Activated T-cell treated with anti-CD3 and anti-CD28 coated beads, Interleukin-2, amount 50 U/mL, for 48 hours (primary cell): ENCODE measurements at regions not wholly inside any gene's neighbourhood (a gene's known extent, or its start where the extent isn't known, plus 50 kb on each side); places are given as distances from the start of the nearest gene placed in this dataset.
A peak's percentile ranks its signal among the peaks of the same experiment; 100 is the strongest.

Experiments
- DNase-seq, 2 experiments: peaks; one replicate each; pipeline ENCODE4 v3.0.0-alpha.2; 2020

DNA sequence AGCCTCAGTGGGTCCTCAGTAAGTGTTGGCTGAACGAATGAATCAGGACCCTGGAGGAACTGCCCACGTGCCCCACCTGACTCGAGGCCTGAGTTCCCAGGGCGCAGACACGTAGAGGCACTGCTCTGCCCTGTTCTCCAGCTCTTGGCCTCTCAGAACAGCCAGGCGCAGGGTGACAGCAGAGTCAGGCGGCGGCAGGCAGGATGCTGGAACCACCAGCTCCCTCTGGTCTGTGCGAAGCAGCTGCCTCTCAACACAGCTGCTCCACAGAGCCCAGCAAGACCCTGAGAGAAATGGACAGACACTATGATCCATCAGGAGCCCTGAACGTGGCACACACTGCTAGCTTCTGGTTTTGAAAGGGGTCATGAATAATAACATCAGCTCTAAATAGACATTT is 53.1 kb upstream of the BCO1 start:
- DNase-seq = no peak

DNA sequence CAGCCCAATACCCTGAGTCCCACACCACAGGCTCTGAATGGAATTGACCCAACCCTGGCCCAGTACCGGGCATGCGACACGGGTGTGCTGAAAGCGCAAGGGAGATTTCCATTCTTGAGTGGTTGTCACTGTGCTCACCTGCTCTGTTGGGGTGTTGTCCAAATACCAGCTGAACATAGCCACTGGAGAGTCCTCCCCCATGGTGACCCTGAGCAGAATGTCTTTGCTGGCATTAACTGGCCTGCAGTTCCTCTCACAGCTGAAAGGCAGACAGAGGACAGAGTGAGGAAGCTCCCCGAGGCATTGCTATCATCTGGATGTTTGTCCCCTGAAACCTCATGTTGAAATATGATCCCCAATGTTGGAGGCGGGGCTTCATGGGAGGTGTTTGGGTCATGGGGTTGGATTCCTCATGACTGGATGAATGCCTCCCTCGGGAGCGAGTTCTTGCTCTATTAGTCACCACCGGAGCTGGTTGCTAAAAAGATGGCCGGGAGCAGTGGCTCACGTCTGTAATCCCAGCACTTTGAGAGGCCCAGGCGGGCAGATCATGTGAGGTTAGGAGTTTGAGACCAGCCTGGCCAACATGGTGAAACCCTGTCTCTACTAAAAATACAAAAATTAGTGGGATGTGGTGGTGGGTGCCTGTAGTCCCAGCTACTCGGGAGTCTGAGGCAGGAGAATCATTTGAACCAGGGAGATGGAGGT is 57.3 kb upstream of the BCO1 start:
- DNase-seq = no peak

- DNase-seq = no peak
Measured at GRCh38 chr16:81180578-81180977, 57.9 kb upstream of the BCO1 start.

DNA sequence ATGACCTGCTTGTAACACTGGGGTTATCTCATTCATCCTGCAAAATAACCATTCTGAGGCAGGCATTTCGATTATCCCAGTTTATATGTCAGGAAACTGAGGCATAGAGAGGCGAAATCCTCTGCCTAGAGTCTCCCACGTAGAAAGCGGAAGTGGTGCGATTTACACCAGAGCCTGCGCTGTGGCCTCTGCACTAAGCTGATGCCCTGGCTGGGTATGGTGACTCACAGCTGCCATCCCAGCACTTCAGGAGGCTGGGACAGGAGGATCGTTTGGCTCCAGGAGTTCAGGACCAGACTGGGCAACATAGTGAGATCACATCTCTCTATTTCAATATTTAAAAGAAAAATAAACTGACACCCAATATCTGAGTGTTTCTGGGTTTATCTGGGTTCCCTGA is 59.3 kb upstream of the BCO1 start:
- no peak for DNase-seq

DNA sequence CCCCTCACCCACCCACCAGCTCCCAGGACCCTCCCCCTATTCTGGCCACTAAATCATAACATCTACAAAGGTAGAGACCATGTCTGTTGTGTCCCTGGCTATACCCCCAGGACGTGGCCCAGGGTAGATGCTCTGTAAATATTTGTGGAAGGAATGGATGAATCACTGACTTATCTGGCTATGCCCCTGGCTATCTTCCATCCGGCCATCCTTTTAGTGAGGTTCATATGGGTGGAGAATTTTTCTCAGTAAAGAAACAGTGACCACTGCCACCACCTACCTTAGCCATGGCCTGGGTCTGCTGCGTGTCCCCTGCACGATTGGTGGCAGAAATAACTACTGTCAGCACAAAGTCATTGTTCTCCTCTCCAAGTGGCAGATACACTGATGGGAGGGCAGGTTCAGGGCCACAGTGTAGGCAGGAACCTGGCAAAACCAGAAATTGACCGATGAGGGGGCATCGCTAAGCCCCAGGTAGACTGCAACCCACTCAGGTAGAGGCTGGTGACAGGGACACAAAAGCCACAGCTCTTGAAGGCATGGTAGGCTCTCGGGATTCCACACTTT is 63.1 kb upstream of the BCO1 start:
- DNase-seq = no peak

GRCh38 chr16:81174644-81175324 is 63.7 kb upstream of the BCO1 start:
- no peak for DNase-seq

- no peak for DNase-seq
Measured at GRCh38 chr16:81172769-81173658, 65.5 kb upstream of the BCO1 start.

GRCh38 chr16:81170824-81171223 is 67.7 kb upstream of the BCO1 start:
- DNase-seq = peak in 1 of 2 experiments; percentile 16

- DNase-seq = no peak
Measured at GRCh38 chr16:81168406-81168805, 70.1 kb upstream of the BCO1 start.

DNA sequence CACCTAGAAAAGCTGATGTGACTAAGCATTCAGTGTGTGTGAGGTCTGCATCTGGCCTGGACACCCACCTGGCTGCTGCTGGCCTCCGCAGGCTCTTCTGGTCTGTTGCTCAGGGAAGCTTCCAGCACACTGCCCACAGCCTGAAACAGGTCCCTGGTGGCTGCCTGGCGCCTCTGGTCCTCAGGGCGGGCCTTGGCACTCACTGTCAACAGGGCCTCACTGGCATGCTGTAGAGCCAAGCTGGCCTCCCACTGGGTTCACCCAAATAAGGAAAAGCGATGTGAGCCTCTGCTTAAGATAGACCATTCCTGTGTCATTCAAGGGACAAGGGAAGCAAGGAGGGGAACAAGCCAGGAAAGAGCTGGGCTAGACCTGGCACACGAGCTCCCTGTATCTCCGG is 70.6 kb upstream of the BCO1 start:
- no peak for DNase-seq

DNA sequence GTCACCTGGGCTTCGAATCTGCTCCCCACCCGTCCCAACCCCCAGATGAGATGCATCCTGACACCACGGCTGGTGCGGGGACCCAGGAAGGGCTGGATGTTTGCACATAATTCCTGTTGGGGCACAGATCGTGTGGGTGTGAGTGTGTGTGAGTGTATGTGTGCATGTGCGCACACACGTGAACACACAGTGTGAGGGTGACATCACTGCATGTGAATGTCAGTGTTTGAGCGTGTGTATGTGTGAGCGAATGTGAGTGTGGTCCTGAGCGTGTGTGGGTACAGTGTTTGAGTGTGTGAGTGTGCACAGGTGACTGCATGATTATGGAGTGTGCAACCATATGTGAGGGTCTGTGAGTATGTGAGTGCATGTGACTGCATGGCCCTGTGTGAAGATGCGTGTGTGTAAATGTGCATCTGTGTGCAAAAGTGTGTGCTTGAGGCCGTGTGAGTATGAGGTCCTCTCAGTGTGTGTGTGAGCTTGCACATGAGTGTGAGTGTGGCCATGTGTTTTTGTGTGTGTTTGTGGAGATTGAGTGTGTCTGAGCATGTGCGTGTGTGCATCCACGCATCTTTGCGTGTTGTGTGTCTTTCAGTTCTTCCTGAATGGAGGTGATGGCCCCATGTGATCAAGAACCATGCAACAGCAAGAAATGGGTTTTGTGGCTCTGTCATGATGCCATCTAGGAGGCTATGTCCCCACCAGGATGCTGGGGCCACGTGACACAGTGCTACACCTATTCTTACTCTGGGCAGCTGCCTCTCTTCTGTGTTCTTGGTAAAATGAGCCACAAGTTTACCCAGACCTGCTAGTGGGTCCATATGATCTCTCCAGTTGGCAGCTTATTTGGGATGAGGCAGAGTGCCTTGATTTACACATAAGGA is 70.5 kb upstream of the GCSH start:
- DNase-seq = no peak

DNA sequence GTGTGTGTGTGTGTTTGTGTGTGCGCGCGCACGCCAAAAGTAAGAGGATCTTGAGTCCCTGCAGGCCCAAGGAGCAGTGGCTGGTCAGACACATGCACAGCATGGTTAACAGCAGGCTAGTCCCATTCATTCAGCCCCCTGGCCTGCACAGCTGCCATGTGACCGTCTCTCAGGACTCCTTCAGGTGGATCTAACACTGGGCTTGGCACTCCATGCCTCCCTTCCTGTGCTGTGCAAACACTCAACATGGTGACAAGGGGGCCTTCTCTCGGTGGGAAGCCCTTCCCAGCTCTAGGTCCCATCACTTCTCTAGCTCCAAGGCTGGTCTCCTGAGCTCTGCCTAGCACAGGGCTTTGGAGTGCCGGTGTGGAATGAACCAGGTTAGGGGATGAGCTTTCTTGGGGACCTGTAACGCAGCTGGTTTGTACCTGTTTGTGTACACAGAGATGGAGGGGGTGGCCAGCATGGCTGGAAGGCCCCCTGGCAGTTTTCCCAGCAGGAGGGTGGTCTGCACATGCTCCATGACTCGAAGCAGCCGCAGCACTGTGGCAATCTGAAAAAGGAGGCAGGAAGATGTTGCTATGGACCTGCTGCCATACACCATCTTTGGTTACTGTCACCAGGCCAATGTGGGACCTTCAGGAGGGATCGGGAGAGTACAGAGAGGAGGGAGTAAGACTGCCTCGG is 69.4 kb upstream of the GCSH start:
- no peak for DNase-seq

DNA sequence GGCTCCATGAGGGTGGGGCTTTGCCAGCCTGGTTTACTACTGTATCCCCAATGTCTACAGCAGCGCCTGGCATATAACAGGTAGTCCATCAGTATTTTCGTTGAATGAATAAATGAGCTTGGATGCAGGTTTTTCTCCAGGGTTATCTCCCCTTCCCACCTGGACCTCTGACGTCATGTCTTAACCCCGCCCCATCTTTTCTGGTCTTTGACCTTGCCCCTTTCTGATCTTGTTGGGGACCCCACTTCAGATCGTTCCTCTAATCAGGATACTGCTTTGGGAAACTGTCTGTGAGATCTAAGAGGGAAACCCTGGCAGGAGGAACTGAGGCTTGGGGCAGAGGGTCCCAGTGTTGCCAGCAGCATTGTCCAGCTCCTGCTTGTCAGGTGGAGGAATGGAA is 68.8 kb upstream of the GCSH start:
- DNase-seq = no peak

GRCh38 chr16:81164481-81164880 is 68.3 kb upstream of the GCSH start:
- no peak for DNase-seq

GRCh38 chr16:81163671-81164070 is 67.5 kb upstream of the GCSH start:
- no peak for DNase-seq

DNA sequence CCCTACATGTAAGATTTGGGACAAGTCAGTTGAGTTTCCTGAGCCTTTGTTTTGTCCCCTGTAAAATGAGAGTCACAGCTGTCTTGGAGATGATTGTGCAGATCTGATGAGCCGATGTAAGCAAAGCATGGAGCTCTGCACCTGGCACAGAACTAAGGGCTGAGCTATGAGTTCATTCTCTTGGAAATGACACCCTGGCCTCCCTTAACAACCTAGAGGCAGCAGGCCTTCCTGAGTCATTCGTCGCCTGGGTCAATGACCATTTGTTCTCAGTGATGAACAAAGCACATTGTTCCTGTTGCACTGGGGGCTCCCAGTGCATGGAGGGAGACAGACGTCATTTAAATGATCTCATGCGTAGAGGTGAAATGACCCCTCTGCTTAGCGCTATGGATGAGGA is 62.8 kb upstream of the GCSH start:
- no peak for DNase-seq

DNA sequence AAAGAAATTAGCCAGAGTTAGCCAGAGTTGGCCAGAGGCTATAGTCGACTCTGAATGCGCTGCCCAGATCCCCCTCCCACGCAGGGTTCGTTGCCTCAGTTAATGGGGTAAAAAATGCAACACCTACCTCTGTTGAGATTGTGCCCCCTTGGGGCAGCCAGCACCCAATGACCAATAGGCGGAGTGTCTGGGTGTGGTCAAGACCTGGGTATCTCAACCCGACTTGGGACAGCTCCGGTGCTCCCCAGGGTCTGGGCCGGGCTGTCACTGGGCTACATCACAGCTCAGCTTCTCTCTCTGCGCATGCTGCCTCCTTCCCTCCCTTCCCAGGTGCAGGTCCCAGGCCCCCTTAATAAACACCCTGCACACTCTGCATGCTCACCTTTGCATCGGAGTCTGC is 59.6 kb upstream of the GCSH start:
- DNase-seq = no peak

DNA sequence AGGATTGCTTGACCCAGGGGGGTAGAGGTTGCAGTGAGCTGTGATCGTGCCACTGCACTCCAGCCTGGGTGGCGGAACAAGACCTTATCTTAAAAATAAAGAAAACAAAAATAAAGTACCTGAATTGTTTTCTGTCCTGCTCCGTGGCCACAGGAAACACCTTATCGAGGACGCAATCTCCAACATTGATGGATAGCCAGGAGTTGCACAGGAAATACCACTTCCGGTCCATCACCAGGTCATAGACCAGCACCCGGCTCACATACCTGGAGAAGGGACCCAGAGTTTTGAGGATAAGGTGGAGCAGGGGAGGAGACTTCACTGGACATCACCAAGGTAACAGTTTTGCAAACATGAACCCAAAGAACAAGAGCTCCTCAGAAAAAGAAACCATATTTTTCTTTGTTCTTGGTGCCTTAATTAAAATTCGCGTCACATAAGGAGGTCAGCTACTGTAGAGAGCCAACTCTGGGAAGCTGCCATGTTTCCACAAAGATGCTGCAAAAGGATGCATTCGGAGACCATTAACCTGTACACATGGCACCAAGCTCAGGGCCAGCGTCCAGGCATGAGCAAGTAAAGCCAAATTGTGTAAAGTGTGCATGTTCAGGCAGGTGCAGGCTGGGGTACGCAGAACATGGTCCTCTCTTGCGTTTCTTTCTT is 55.6 kb upstream of the GCSH start:
- no peak for DNase-seq

GRCh38 chr16:81149614-81150013 is 53.4 kb upstream of the GCSH start:
- no peak for DNase-seq

- DNase-seq = no peak
Measured at GRCh38 chr16:81148277-81148676, 52.1 kb upstream of the GCSH start.
